IPS DF 4.7 (cell line): ENCODE measurements at regions not wholly inside any gene's neighbourhood (a gene's known extent, or its start where the extent isn't known, plus 50 kb on each side); places are given as distances from the start of the nearest gene placed in this dataset.

Experiments
- DNase-seq: peaks from one replicate; pipeline ENCODE4 v3.0.0-alpha.2; 2013; ENCODE audit warnings: low spot score; ENCODE audit errors: extremely low read depth

- DNase-seq = no peak
These were observed 555.8 kb downstream of the BRD1 start for GRCh38 chr22:49271831-49272230.

DNA sequence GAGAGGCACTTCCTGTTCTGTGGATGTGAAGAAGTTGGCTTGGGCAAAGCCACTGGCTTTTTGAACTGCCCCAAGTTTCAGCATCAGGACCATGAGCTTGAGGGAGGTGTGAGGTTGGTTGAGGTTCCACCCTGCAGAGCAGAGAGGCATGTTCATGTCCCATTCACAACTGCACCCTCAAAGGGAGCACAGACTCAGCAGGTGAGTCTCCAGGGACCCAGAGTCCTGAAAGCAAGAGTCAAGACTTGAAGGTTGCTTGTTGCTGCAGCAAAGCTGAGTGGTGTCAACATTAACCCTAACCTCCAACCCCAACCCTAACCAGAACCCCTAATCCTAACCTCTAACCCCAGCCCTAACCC, 556.3 kb downstream of the BRD1 start:
- DNase-seq = no peak

DNA sequence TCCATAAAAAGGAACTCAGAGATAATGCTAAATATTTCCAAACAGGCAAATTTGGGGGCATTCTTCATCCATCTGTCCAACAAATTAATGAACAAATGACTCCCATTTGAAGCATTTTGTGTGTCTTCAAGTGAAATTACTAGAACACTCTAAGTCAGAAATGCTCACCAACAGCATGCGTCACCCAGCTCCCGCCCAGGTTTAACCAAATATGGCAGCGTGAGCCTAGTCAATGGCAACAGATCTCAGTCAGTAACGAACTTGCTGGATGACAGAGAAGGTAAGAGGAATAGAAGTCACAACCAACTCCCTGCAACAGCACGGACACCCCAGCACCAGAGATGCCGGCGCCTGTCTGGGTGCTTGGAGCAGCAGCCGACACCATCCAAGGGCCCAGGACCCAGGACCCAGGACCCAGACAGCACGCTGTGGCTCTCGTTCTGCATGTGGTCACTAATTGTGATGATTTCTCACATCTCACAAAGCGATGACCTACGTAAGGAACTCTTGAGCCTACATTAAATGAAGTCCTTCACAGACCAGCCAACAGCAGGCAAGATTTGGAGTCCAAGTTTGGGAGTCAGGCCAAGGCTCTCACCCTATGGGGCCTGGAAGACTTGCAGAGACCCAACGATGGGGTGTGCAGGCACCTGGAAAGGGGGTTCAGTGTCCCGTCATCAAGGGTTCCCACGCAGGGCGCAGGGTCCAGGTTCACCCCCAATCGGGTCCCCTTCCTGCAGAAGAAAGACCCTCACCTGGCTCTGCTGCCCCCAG, 556.9 kb downstream of the BRD1 start:
- DNase-seq = no peak

- DNase-seq = no peak
These were observed 557.7 kb downstream of the BRD1 start for GRCh38 chr22:49269928-49270327.

GRCh38 chr22:49269371-49269770, 558.3 kb downstream of the BRD1 start:
- DNase-seq = peak; percentile 5

- no peak for DNase-seq
These were observed 558.7 kb downstream of the BRD1 start for GRCh38 chr22:49268924-49269323.

GRCh38 chr22:49267996-49268395, 559.7 kb downstream of the BRD1 start:
- DNase-seq = no peak

DNA sequence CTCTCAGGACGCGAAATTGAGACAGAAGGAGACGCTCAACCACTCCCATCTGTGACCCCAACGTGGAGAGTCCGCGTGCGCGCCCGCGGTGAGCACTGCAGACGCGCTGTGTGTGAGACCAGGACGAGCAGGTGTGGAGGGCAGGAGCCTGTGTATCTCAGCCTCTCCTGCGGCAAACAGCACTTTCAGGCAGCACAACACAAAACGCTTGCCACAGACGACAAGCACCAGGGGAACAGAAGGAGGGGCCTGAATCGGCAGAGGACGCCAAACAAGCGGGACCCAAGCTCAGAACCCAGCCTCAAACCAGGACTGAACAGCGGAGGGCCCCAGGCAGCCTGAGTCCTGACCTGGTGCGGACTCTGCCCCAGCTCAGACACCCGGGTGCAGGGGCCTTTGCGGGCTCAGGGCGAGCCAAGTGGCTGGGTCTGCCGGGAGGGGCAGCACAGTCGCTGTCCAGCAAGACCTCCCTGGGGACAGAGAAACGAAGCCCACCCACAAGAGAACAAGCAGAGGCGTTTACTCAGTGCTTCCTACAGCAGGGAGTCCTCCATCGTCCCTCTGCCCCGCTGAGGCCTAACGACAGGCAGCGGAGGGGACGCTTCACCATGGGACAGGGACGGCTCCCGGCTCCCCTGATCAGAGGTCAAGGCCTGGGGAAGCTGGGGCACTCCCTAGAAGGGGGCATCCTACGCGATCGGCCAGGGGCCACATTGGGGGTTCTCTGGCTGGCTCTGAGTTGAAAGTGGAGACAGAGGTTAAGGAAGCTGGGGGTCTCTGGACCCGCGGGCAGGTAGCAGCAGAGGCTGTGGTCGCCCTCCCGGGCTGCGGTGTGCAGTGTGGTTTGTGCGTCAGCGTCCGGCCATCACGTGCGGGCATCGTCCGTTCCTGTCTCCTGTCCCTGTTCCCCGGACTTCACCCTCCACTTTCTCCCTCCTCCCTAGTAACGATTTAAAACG, 560.8 kb downstream of the BRD1 start:
- DNase-seq = no peak

- no peak for DNase-seq
These were observed 563.0 kb downstream of the BRD1 start for GRCh38 chr22:49264696-49265095.

GRCh38 chr22:49263101-49263500, 564.6 kb downstream of the BRD1 start:
- no peak for DNase-seq

- DNase-seq = no peak
These were observed 565.5 kb downstream of the BRD1 start for GRCh38 chr22:49262167-49262566.

DNA sequence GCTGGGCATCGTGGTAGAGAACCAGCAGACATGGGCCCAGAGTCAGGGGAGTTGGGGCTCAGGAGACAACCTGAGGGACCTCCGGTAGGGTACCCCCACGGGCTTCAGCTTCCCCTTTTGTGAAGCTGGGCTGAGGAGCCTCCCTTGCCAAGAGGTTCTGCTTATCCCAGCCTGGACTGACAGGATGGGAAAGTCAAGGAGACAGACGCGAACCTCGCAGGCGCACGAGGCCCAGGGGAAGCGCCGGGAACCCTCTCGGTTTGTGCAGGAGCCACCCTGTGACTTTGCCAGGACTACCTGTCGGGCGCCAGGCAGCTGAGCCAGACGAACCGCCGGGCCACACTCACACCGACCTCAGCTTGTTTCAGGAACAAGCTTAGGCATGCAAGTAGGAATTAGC, 566.1 kb downstream of the BRD1 start:
- no peak for DNase-seq

DNA sequence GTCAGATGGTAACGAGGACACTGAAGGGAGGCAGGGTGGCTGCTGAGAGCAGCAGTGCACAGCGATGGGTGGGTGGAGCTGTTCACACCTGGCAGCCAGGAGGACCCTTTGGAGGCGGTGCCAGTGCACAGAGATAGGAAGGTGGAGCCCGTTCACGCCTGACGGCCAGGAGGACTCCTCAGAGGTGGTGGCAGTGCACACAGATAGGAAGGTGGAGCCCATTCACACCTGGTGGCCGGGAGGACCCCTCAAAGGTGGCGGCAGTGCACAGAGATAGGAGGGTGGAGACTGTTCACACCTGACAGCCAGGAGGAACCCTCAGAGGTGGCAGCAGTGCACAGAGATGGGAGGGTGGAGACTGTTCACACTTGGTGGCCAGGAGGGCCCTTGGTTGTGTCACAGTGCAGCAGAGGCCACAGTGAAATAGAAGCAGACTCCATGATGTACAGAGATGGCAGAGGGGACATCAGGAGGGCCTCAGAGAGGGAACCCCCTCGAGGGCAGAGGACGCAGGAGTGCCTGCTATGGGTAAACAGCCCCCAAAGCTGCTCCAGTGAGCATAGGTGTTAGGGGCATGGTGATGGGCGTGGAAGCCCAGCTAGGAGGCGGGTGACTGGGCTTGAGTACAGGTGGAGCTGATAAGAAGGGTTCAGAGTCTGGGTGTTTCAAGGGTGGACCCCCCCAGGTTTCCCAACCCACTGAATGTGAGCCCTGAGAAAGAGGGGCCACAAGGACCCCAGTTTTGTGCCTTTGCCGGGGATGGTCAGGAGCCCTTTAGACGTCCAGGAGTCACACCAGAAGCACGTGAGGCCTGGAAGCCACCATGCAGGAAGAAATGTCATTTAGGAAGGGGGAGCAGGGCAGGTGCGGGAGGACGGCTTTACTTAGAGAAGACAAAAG, 566.7 kb downstream of the BRD1 start:
- DNase-seq = no peak

DNA sequence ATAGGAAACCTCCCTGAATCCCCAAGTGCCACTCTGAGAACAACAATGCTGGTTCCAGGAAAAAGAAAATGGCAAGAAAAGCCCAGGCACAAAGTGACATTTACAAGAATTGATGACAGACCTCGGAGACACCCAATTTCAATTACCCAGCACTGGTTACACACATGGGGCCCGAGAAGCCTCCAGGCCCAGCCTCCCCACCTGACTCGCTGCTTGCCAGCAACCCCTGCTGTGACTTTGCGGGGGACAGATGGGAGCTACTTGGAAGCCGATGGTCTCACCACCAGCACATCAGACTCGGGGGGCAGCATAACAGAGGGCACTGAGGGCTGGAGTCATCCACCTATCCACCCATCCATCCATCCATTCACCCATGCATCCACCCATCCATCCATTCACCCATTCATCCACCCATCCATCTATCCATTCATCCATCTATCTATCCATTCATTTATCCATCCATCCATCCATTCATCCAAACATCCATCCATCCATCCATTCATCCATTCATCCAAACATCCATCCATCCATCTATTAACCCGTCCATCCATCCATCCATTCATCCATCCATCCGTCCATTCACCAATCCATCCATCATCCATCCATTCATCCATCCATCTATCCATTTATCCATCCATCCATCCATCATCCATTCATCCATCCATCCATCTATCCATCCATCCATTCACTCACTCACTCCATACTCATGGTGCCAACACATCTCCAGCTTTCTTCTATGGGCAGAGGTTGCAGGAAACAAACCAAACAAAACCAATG, 567.6 kb downstream of the BRD1 start:
- no peak for DNase-seq

DNA sequence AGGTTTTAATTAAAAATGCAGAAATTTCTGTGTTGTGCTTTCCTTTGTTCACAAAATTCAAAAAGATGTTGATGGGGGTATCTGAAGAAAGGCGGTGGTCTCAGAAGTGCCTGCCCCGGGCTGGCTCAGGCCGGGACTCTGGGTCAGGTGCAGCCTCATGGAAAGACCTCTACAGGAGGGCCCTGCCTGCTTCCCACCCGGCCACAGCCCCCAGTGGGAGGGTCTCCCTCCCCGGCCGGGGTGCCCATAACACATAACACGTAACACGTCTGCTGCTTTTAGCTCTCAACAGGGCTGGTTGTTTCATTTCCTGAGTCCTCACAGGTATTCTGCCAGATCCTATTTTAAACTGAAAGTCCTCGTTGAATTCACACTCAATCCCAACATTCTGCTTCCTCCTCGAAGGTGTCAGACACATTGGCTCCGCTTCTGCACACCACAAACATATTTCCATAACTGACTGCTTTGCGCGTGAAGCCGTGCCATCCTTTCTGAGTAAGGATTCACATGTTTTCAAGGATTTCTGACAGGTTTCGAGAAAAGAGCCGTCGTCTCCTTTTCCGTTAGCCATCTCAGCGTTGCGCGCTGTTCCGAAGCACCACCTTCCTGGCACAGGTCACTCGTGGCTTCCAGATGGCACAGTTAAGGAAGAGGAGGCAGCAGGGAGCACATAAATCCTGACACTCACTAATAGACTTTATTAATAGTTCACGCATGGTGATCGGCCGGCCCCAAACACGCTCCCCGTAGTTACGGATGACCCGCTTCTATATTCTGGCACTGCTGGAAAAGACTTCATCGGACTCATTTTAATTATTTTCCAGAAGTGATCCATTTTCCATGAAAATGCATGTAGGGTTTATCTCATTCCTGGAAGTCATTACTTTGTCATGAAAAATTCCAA, 569.3 kb downstream of the BRD1 start:
- no peak for DNase-seq

DNA sequence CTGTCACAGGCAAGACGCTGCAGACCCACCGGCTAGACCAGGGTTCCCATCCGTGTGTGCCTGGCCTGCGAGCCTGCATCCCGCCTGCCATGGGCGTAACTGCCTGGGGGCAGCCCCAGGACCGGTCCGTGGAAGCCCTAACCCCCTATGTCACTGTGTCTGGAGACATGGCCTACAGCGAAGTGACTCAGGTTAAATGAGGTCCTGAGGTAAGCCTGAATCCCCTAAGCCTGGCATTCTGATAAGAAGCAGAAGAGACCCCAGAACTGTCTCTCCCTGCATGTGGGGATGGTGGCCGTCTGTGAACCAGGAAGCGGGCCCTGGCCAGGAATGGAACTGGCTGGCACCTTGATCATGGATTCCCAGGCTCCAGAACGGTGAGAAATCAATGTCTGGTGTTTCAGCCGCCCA, 570.1 kb downstream of the BRD1 start:
- DNase-seq = no peak

DNA sequence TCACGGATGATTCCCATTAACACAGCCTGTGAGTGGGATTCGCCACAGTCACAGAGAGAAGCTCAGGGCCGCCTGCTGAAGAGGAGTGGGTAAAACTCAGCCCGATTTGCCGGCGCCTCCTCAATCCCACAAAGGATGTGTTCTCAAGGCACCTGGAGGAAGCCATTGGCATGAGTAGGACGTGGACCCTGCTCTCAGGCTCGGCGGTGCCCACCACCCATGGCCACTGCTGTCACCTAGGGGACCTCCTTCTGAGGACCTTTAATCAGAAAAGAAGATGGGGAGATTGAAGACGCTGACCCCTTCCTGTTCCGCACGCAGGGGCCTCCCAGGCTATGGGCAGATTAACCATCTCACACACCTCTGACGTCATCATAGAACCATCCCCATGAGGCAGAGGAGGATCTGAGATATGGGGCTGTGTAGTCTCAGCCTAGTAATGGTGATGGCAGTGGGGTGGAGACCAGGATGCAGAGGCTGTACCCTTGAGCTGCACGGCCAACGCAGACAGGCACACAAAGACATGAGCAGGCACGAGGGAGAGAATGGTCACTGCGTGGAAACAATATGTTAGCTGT, 571.8 kb downstream of the BRD1 start:
- no peak for DNase-seq

DNA sequence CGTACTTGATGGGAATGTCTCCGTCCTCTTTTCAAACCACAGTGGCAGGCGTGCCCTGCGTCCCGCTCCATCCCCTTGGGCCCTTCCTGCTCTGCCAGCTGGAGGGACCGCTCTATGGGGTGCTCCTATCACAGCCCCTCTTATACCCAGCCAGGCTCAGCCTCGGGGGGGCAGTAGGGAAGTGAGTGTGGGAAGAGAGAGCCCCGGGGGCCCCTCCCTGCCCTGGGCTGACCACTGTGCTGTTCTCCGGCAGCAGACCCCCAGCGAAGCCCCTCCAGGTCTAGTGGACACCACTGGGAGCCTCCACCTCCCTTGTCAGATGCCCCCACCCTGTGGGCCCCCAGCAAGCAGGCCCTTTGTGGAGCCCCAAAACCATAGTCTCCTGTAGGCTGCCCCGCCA, 572.5 kb downstream of the BRD1 start:
- DNase-seq = no peak

GRCh38 chr22:49253656-49254055, 574.0 kb downstream of the BRD1 start:
- no peak for DNase-seq
